ENCODE measurements at regions not wholly inside any gene's neighbourhood (a gene's known extent, or its start where the extent isn't known, plus 50 kb on each side); places are given as distances from the start of the nearest gene placed in this dataset.

DNA sequence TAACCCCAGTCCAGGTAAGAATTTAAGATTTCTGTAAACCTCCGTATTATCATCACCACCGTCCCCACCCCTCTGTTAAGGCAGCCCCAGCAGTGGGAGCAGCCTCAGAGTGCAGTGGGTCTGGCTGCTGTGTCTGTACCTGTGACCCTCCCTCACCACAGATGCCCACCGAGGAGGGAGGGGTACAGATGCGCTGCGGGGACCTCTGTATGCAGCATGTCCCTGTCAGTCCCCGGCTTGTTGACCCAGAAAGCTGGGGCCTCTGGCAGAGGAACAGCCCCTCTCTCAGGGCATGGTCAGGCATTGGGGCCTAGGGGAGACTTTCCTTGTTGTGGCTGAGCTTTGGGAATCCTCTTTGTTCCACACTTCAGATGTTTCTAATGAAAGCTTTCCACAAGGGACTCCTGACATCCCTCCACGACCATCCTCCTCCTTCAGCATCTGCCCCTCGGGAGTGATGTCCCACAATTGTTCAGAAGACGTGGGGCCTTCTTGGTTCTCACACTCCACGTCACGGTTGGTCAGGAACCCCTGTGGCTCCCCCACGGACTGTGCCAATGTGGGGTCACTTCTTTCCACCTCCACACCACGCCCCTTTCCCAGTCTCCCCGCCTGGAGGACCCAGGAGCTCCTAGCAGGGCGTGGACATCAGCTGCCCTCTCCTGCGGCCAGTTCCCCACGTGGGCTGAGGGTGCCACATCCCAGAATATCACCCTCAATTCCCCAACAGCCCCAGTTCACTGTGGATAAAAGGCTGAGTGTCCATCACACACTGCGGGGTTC is 384.2 kb upstream of the MYT1L start:
- TF ChIP-seq RARB (CRISPR knock-in tag; IDR thresholded peaks at IDR 0.05) (no peak), ZNF70 (CRISPR knock-in tag; IDR thresholded peaks at IDR 0.05) (no peak), ZFP30 (CRISPR knock-in tag; IDR thresholded peaks at IDR 0.05) (no peak)
- TF ChIP-seq, protein P1, sequence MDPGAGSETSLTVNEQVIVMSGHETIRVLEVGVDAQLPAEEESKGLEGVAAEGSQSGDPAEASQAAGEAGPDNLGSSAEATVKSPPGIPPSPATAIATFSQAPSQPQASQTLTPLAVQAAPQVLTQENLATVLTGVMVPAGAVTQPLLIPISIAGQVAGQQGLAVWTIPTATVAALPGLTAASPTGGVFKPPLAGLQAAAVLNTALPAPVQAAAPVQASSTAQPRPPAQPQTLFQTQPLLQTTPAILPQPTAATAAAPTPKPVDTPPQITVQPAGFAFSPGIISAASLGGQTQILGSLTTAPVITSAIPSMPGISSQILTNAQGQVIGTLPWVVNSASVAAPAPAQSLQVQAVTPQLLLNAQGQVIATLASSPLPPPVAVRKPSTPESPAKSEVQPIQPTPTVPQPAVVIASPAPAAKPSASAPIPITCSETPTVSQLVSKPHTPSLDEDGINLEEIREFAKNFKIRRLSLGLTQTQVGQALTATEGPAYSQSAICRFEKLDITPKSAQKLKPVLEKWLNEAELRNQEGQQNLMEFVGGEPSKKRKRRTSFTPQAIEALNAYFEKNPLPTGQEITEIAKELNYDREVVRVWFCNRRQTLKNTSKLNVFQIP (CRISPR knock-in tag; IDR thresholded peaks at IDR 0.05; ENCODE audit: borderline replicate concordance, low read depth), result no peak

DNA sequence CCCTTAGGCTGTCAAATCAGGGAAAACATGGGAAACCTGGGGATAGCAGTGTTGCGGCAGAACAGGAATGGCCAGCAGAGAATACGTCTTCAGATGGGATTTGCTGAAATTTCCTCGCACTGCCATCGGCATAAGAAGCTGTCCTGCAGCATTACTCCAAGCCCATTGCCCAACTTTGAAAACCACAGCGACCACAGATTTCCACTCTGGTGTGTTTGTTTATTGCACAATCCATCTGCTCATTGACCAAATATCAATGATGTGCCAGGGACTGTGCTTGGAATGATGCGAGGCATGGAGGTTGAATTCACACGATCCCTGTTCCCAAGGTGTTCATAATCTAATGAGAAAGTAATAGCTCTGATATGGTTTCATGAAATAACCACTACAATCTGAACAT is 383.3 kb upstream of the MYT1L start:
- no peak for ATAC-seq
- no peak for TF ChIP-seq ZFP3 (CRISPR knock-in tag; IDR thresholded peaks at IDR 0.05)
- no peak for TF ChIP-seq OSR1 (CRISPR knock-in tag; IDR thresholded peaks at IDR 0.05)
- no peak for TF ChIP-seq ZC3H10 (CRISPR knock-in tag; IDR thresholded peaks at IDR 0.05)
- TF ChIP-seq CSDC2 (CRISPR knock-in tag; IDR thresholded peaks at IDR 0.05), result no peak
- TF ChIP-seq, protein P2, sequence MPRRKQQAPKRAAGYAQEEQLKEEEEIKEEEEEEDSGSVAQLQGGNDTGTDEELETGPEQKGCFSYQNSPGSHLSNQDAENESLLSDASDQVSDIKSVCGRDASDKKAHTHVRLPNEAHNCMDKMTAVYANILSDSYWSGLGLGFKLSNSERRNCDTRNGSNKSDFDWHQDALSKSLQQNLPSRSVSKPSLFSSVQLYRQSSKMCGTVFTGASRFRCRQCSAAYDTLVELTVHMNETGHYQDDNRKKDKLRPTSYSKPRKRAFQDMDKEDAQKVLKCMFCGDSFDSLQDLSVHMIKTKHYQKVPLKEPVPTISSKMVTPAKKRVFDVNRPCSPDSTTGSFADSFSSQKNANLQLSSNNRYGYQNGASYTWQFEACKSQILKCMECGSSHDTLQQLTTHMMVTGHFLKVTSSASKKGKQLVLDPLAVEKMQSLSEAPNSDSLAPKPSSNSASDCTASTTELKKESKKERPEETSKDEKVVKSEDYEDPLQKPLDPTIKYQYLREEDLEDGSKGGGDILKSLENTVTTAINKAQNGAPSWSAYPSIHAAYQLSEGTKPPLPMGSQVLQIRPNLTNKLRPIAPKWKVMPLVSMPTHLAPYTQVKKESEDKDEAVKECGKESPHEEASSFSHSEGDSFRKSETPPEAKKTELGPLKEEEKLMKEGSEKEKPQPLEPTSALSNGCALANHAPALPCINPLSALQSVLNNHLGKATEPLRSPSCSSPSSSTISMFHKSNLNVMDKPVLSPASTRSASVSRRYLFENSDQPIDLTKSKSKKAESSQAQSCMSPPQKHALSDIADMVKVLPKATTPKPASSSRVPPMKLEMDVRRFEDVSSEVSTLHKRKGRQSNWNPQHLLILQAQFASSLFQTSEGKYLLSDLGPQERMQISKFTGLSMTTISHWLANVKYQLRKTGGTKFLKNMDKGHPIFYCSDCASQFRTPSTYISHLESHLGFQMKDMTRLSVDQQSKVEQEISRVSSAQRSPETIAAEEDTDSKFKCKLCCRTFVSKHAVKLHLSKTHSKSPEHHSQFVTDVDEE (CRISPR knock-in tag; IDR thresholded peaks at IDR 0.05), result no peak
- TF ChIP-seq SNAI2 (CRISPR knock-in tag; IDR thresholded peaks at IDR 0.05), result no peak
- no peak for TF ChIP-seq BACH2 (CRISPR knock-in tag; IDR thresholded peaks at IDR 0.05; ENCODE audit: borderline replicate concordance)
- no peak for TF ChIP-seq TCF4 (CRISPR knock-in tag; IDR thresholded peaks at IDR 0.05; ENCODE audit: borderline replicate concordance)
- TF ChIP-seq ESRRG (CRISPR knock-in tag; IDR thresholded peaks at IDR 0.05), result no peak
- no peak for TF ChIP-seq ZFP30 (CRISPR knock-in tag; IDR thresholded peaks at IDR 0.05)
- no peak for TF ChIP-seq RARB (CRISPR knock-in tag; IDR thresholded peaks at IDR 0.05)
- TF ChIP-seq, protein P3, sequence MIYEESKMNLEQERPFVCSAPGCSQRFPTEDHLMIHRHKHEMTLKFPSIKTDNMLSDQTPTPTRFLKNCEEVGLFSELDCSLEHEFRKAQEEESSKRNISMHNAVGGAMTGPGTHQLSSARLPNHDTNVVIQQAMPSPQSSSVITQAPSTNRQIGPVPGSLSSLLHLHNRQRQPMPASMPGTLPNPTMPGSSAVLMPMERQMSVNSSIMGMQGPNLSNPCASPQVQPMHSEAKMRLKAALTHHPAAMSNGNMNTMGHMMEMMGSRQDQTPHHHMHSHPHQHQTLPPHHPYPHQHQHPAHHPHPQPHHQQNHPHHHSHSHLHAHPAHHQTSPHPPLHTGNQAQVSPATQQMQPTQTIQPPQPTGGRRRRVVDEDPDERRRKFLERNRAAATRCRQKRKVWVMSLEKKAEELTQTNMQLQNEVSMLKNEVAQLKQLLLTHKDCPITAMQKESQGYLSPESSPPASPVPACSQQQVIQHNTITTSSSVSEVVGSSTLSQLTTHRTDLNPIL (CRISPR knock-in tag; IDR thresholded peaks at IDR 0.05; ENCODE audit: low read depth), result no peak
- TF ChIP-seq, protein P4, sequence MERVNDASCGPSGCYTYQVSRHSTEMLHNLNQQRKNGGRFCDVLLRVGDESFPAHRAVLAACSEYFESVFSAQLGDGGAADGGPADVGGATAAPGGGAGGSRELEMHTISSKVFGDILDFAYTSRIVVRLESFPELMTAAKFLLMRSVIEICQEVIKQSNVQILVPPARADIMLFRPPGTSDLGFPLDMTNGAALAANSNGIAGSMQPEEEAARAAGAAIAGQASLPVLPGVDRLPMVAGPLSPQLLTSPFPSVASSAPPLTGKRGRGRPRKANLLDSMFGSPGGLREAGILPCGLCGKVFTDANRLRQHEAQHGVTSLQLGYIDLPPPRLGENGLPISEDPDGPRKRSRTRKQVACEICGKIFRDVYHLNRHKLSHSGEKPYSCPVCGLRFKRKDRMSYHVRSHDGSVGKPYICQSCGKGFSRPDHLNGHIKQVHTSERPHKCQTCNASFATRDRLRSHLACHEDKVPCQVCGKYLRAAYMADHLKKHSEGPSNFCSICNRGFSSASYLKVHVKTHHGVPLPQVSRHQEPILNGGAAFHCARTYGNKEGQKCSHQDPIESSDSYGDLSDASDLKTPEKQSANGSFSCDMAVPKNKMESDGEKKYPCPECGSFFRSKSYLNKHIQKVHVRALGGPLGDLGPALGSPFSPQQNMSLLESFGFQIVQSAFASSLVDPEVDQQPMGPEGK (CRISPR knock-in tag; IDR thresholded peaks at IDR 0.05; ENCODE audit: borderline replicate concordance), result no peak
- TF ChIP-seq TOX (CRISPR knock-in tag; IDR thresholded peaks at IDR 0.05; ENCODE audit: borderline replicate concordance), result no peak
- TF ChIP-seq, protein P5, sequence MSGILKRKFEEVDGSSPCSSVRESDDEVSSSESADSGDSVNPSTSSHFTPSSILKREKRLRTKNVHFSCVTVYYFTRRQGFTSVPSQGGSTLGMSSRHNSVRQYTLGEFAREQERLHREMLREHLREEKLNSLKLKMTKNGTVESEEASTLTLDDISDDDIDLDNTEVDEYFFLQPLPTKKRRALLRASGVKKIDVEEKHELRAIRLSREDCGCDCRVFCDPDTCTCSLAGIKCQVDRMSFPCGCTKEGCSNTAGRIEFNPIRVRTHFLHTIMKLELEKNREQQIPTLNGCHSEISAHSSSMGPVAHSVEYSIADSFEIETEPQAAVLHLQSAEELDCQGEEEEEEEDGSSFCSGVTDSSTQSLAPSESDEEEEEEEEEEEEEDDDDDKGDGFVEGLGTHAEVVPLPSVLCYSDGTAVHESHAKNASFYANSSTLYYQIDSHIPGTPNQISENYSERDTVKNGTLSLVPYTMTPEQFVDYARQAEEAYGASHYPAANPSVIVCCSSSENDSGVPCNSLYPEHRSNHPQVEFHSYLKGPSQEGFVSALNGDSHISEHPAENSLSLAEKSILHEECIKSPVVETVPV (CRISPR knock-in tag; IDR thresholded peaks at IDR 0.05), result no peak

More for the DNA sequence above, 384.2 kb upstream of the MYT1L start:
- ATAC-seq, result no peak

DNA sequence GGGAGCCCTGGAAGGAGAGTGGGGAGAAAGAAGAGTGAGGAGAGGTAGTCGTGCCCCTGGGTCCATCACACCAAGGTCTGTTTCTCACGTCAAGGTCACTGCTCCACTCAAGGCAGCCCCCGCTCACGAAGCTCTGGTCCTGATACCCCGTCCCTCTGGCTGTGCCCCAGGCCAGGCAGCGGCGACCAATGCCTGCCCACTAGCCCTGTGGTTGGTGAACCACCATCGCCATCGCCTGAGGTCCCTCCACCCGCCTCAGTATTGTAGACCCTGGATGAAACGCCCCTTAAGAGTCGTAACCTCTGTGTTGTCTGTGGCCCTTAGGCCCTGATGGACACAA is 378.3 kb upstream of the MYT1L start:
- ATAC-seq, result no peak
- TF ChIP-seq, protein P5 (CRISPR knock-in tag; IDR thresholded peaks at IDR 0.05), result no peak
- TF ChIP-seq ARNTL (CRISPR knock-in tag; IDR thresholded peaks at IDR 0.05; ENCODE audit: borderline replicate concordance, low read depth) (no peak), ESRRG (CRISPR knock-in tag; IDR thresholded peaks at IDR 0.05) (no peak), ZNF565 (CRISPR knock-in tag; conservative IDR thresholded peaks at IDR 0.05; ENCODE audit: low read depth) (no peak)

Data from SK-N-SH treated with all-trans-retinoic acid at 6 μM for 48 hours (cell line).